A549 (cell line): ENCODE measurements at regions not wholly inside any gene's neighbourhood (a gene's known extent, or its start where the extent isn't known, plus 50 kb on each side); places are given as distances from the start of the nearest gene placed in this dataset.

Experiments
- ATAC-seq, 2 experiments: fragments of 200-7000 bp in 1 of 2; fragments of >200 bp in 1 of 2; cut with Nextera tagmentation in 1 of 2; cut with Tn5 transposase in 1 of 2; 3 replicates each; pipeline versions ENCODE4 v1.8.0 to v1.9.1; 2018 to 2020; ENCODE audit warnings: mild to moderate bottlenecking in 1 of 2, moderate library complexity in 1 of 2
- CTCF ChIA-PET: fragments of 300-600 bp; sonication (Branson Sonifier 250); formaldehyde crosslinking; extraction: SDS; loops from one replicate; lab custom pipeline; 2021; ENCODE audit warnings: antibody characterized with exemption, inconsistent platforms; lab: Yijun Ruan, JAX
- POLR2A ChIA-PET: fragments of 350-600 bp; formaldehyde crosslinking; extraction: SDS; loops from one replicate; lab custom pipeline; 2021; ENCODE audit warnings: antibody characterized with exemption, inconsistent platforms; lab: Yijun Ruan, JAX
- DNase-seq, 2 experiments: peaks; one replicate each; pipeline versions ENCODE4 v3.0.0 to v3.0.0-alpha.2; 2011 to 2016; ENCODE audit warnings: low read depth in 1 of 2, low spot score in 1 of 2
- FAIRE-seq: peaks from 2 replicates; lab custom pipeline; 2011; peaks lifted over from hg19 to GRCh38; lab: Jason Lieb, UNC
- H3K27ac ChIP-seq, 2 experiments: fragments of >200 bp; sonication (Bioruptor Twin); formaldehyde crosslinking; 3 replicates each; pipeline ENCODE4 v1.5.1; 2016 to 2017
- H3K4me1 ChIP-seq: fragments of >200 bp; sonication (Bioruptor Twin); formaldehyde crosslinking; 3 replicates; pipeline ENCODE4 v1.6.1; 2016
- H3K4me2 ChIP-seq: fragments of >200 bp; sonication (Bioruptor Twin); formaldehyde crosslinking; 3 replicates; pipeline ENCODE4 v1.6.1; 2016
- H3K4me3 ChIP-seq: fragments of >200 bp; sonication (Bioruptor Twin); formaldehyde crosslinking; 3 replicates; pipeline ENCODE4 v1.5.1; 2016
- H3K9me3 ChIP-seq: fragments of >200 bp; sonication (Bioruptor Twin); formaldehyde crosslinking; 3 replicates; pipeline ENCODE4 v1.6.1; 2016
- CBX2 ChIP-seq: fragments of 200-600 bp; sonication (generic); IDR thresholded peaks from 2 replicates; pipeline ENCODE4 v1.6.1; 2016; ENCODE audit warnings: low read depth, mild to moderate bottlenecking, borderline replicate concordance
- EHF ChIP-seq: fragments of 250-450 bp; sonication (Bioruptor Pico); IDR thresholded peaks from 2 replicates; pipeline ENCODE4 v1.5.0; 2020; ENCODE audit warnings: mild to moderate bottlenecking
- EHMT2 ChIP-seq: fragments of 200-600 bp; sonication (generic); IDR thresholded peaks from 2 replicates; pipeline ENCODE4 v1.6.1; 2016; ENCODE audit warnings: antibody characterized with exemption, low read depth, mild to moderate bottlenecking, moderate library complexity
- EP300 ChIP-seq, 2 experiments: fragments of >200 bp; sonication (Bioruptor Twin); formaldehyde crosslinking; IDR thresholded peaks; 2 replicates in 1 of 2; 3 replicates in 1 of 2; pipeline ENCODE4 v1.6.1; 2016 to 2017
- FOSL2 ChIP-seq, 2 experiments: fragments of 450-650 bp in 1 of 2; fragments of >200 bp in 1 of 2; sonication (Bioruptor Twin) in 1 of 2; formaldehyde crosslinking; IDR thresholded peaks; 2 replicates each; pipeline versions ENCODE4 v1.5.0 to v1.6.1; 2016 to 2020; ENCODE audit warnings: mild to moderate bottlenecking in 1 of 2, moderate library complexity in 1 of 2
- HDAC2 ChIP-seq: fragments of 200-600 bp; sonication (generic); IDR thresholded peaks from 2 replicates; pipeline ENCODE4 v1.6.1; 2016
- JUN ChIP-seq, 2 experiments: fragments of >200 bp; sonication (Bioruptor Twin); formaldehyde crosslinking; IDR thresholded peaks; 2 replicates in 1 of 2; 3 replicates in 1 of 2; pipeline ENCODE4 v1.6.1; 2016 to 2017
- KDM5A ChIP-seq: fragments of 200-600 bp; sonication (generic); IDR thresholded peaks from 2 replicates; pipeline ENCODE4 v1.6.1; 2016; ENCODE audit warnings: antibody characterized with exemption, mild to moderate bottlenecking
- MAFK ChIP-seq: fragments of 450-650 bp; IDR thresholded peaks from 2 replicates; pipeline ENCODE4 v1.6.1; 2014; ENCODE audit not compliant: partially characterized antibody
- PHF8 ChIP-seq: fragments of 200-600 bp; sonication (generic); IDR thresholded peaks from 2 replicates; pipeline ENCODE4 v1.6.1; 2016; ENCODE audit warnings: low read depth, mild to moderate bottlenecking, antibody characterized with exemption, moderate library complexity, borderline replicate concordance
- POLR2AphosphoS2 ChIP-seq: conservative IDR thresholded peaks from 2 replicates; pipeline ENCODE4 v1.6.1; 2012; ENCODE audit warnings: low read length, improper control_type of control experiment, inconsistent platforms
- RARB ChIP-seq: fragments of 250-450 bp; sonication (Bioruptor Pico); IDR thresholded peaks from 2 replicates; pipeline ENCODE4 v1.8.0; 2021; ENCODE audit warnings: mild to moderate bottlenecking, moderate library complexity
- RCOR1 ChIP-seq: fragments of 150-350 bp; IDR thresholded peaks from 2 replicates; pipeline ENCODE4 v1.6.1; 2014; ENCODE audit warnings: antibody characterized with exemption, low read length, low read depth
- RFX5 ChIP-seq: fragments of 450-650 bp; IDR thresholded peaks from 2 replicates; pipeline ENCODE4 v1.7.1; 2014; ENCODE audit warnings: antibody characterized with exemption, mild to moderate bottlenecking, moderate library complexity
- RNF2 ChIP-seq: fragments of 200-600 bp; sonication (generic); IDR thresholded peaks from 2 replicates; pipeline ENCODE4 v1.6.1; 2016; ENCODE audit warnings: low read depth, mild to moderate bottlenecking, antibody characterized with exemption, moderate library complexity, borderline replicate concordance
- SMC3 ChIP-seq: fragments of >200 bp; sonication (Bioruptor Twin); formaldehyde crosslinking; IDR thresholded peaks from 3 replicates; pipeline ENCODE4 v1.6.1; 2018; ENCODE audit warnings: inconsistent platforms
- TFCP2L1 ChIP-seq: fragments of 250-450 bp; sonication (Bioruptor Pico); IDR thresholded peaks from 2 replicates; pipeline ENCODE4 v1.5.0; 2021; ENCODE audit warnings: mild to moderate bottlenecking
- ZC3H11A ChIP-seq: fragments of 450-650 bp; IDR thresholded peaks from 2 replicates; pipeline ENCODE4 v1.6.1; 2014; ENCODE audit warnings: antibody characterized with exemption, mild to moderate bottlenecking
- ZSCAN20 ChIP-seq: fragments of 250-450 bp; sonication (Bioruptor Pico); IDR thresholded peaks from 2 replicates; pipeline ENCODE4 v1.8.0; 2022; ENCODE audit warnings: mild to moderate bottlenecking, moderate library complexity
- WGBS: methylation state at CpG from one replicate; pipeline ENCODE4 v1.1.6; 2017; ENCODE audit errors: missing lambda C conversion rate; 5-methylcytosine and 5-hydroxymethylcytosine counted together
- TF ChIP-seq, protein P1 (sequence below): fragments of >200 bp; sonication (Bioruptor Twin); formaldehyde crosslinking; IDR thresholded peaks from 3 replicates; pipeline ENCODE4 v1.6.1; 2016
- TF ChIP-seq, protein P2 (sequence below): IDR thresholded peaks from 2 replicates; pipeline ENCODE4 v1.6.1; 2012
- TF ChIP-seq, protein P3 (sequence below): fragments of 250-450 bp; sonication (Bioruptor Pico); IDR thresholded peaks from 2 replicates; pipeline ENCODE4 v1.5.0; 2021; ENCODE audit warnings: mild to moderate bottlenecking, moderate library complexity, borderline replicate concordance
- TF ChIP-seq, protein P4 (sequence below): fragments of 200-600 bp; sonication (generic); IDR thresholded peaks from 2 replicates; pipeline ENCODE4 v1.6.1; 2016; ENCODE audit warnings: antibody characterized with exemption, mild to moderate bottlenecking, moderate library complexity
- TF ChIP-seq, protein P5 (sequence below): IDR thresholded peaks from 2 replicates; pipeline ENCODE4 v1.6.1; 2012; ENCODE audit warnings: low read depth, borderline replicate concordance
- TF ChIP-seq, protein P6 (sequence below): IDR thresholded peaks from 2 replicates; pipeline ENCODE4 v1.6.1; 2012

DNA sequence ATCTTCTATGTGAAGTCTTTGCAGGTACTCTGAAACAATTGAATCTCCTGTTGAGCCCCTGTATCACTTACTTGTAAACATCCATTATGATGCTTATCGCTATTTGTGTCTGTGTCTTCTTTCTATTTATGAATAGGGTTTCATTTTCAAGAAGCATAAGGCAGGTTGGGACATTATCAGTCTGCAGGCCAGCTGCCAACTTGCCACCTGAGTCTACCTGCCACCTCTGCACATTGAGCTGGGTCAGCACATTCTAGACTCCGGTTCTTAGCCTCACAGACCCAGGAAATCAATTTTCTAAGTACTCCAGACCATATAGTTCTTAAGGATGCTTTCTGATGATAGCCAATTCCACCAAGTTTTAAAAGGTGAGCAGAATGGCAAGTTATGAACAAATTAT is 105.7 kb upstream of the MCTP2 start:
- 0% methylated on average over 2 of the region's 2 CpGs for WGBS
- no peak overlapping the region for H3K4me2 ChIP-seq
- no peak for ATAC-seq
- TF ChIP-seq, protein P1, sequence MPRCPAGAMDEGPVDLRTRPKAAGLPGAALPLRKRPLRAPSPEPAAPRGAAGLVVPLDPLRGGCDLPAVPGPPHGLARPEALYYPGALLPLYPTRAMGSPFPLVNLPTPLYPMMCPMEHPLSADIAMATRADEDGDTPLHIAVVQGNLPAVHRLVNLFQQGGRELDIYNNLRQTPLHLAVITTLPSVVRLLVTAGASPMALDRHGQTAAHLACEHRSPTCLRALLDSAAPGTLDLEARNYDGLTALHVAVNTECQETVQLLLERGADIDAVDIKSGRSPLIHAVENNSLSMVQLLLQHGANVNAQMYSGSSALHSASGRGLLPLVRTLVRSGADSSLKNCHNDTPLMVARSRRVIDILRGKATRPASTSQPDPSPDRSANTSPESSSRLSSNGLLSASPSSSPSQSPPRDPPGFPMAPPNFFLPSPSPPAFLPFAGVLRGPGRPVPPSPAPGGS = no peak
- TF ChIP-seq TFCP2L1 (no peak), ZC3H11A (no peak), MAFK (peak; percentile 57)
- TF ChIP-seq, all 56 proteins: peak for 1
- ChIA-PET CTCF (no interaction called here), POLR2A (no interaction called here)
- FAIRE-seq = no peak
- Histone ChIP-seq H3K4me1 (no peaks in the 10 kb centered on the region), H3K9me3 (no peaks in the 10 kb centered on the region), H3K4me3 (no peak overlapping the region), H3K27ac (no peak overlapping the region)
- no peak for DNase-seq

DNA sequence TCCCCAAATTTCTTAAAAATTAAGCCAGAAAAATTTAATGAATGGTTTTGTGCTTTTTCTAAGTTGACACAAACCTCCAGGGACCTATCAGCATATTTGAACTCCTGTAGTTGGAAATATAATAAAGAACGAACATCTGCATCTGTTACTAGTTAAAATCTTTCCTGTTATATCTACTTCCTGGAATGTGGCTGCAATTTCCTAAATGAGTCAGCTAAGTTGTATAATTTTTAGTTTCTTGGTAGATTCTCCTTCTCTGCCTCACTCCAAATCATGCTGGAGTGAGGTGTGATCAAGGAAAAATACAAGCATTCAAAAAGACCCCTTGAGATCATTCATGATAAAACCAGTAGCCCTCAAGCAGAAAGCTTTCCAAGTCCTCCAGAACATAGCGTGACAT is 106.2 kb upstream of the MCTP2 start:
- TF ChIP-seq HDAC2 = no peak
- TF ChIP-seq, protein P2, sequence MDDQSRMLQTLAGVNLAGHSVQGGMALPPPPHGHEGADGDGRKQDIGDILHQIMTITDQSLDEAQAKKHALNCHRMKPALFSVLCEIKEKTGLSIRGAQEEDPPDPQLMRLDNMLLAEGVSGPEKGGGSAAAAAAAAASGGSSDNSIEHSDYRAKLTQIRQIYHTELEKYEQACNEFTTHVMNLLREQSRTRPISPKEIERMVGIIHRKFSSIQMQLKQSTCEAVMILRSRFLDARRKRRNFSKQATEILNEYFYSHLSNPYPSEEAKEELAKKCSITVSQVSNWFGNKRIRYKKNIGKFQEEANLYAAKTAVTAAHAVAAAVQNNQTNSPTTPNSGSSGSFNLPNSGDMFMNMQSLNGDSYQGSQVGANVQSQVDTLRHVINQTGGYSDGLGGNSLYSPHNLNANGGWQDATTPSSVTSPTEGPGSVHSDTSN = no peak
- no peak for TF ChIP-seq JUN (IDR thresholded peaks at IDR 0.05)
- TF ChIP-seq RARB = no peak
- Histone ChIP-seq H3K9me3 (no peaks in the 10 kb centered on the region), H3K27ac (no peak overlapping the region), H3K4me1 (no peaks in the 10 kb centered on the region), H3K4me3 (no peak overlapping the region), H3K4me2 (no peak overlapping the region)
- no peak for FAIRE-seq
- ChIA-PET POLR2A (no interaction called here), CTCF (no interaction called here)
- 1% methylated on average over 2 of the region's 2 CpGs for WGBS
- DNase-seq = no peak
- no peak for ATAC-seq

DNA sequence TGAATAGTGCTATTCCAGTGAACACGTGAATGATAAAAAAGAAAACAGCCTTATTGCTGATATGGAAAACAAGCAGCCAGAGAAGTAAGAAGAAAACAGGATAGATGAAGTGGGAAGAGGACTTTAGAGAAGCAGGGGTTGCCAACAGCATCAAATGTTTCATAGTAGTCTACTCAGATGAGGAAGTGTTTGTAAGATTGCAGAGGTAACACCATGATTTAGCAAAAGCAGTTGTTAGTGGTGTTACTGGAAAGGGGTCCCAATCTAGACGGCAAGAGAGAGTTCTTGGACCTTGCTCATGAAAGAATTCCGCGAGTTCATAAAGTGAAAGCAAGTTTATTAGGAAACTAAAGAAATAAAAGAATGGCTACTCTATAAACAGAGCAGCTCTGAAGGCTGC is 108.8 kb upstream of the MCTP2 start:
- ATAC-seq = no peak
- Histone ChIP-seq H3K4me2 (no peak overlapping the region), H3K4me3 (no peak overlapping the region), H3K9me3 (no peaks in the 10 kb centered on the region), H3K4me1 (no peaks in the 10 kb centered on the region), H3K27ac (no peak overlapping the region)
- FAIRE-seq = no peak
- POLR2A ChIA-PET = no interaction called here
- TF ChIP-seq ZSCAN20 (CRISPR knock-in tag) = no peak
- no peak for TF ChIP-seq CBX2
- TF ChIP-seq JUN (IDR thresholded peaks at IDR 0.05) = no peak
- no peak for TF ChIP-seq SMC3
- no peak for TF ChIP-seq RNF2
- no peak for TF ChIP-seq POLR2AphosphoS2
- no peak for TF ChIP-seq KDM5A
- no peak for TF ChIP-seq HDAC2
- no peak for TF ChIP-seq PHF8
- TF ChIP-seq RFX5 = no peak
- TF ChIP-seq, protein P3, sequence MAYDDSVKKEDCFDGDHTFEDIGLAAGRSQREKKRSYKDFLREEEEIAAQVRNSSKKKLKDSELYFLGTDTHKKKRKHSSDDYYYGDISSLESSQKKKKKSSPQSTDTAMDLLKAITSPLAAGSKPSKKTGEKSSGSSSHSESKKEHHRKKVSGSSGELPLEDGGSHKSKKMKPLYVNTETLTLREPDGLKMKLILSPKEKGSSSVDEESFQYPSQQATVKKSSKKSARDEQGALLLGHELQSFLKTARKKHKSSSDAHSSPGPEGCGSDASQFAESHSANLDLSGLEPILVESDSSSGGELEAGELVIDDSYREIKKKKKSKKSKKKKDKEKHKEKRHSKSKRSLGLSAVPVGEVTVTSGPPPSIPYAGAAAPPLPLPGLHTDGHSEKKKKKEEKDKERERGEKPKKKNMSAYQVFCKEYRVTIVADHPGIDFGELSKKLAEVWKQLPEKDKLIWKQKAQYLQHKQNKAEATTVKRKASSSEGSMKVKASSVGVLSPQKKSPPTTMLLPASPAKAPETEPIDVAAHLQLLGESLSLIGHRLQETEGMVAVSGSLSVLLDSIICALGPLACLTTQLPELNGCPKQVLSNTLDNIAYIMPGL (CRISPR knock-in tag) = no peak
- no peak for TF ChIP-seq EHF
- TF ChIP-seq, protein P4, sequence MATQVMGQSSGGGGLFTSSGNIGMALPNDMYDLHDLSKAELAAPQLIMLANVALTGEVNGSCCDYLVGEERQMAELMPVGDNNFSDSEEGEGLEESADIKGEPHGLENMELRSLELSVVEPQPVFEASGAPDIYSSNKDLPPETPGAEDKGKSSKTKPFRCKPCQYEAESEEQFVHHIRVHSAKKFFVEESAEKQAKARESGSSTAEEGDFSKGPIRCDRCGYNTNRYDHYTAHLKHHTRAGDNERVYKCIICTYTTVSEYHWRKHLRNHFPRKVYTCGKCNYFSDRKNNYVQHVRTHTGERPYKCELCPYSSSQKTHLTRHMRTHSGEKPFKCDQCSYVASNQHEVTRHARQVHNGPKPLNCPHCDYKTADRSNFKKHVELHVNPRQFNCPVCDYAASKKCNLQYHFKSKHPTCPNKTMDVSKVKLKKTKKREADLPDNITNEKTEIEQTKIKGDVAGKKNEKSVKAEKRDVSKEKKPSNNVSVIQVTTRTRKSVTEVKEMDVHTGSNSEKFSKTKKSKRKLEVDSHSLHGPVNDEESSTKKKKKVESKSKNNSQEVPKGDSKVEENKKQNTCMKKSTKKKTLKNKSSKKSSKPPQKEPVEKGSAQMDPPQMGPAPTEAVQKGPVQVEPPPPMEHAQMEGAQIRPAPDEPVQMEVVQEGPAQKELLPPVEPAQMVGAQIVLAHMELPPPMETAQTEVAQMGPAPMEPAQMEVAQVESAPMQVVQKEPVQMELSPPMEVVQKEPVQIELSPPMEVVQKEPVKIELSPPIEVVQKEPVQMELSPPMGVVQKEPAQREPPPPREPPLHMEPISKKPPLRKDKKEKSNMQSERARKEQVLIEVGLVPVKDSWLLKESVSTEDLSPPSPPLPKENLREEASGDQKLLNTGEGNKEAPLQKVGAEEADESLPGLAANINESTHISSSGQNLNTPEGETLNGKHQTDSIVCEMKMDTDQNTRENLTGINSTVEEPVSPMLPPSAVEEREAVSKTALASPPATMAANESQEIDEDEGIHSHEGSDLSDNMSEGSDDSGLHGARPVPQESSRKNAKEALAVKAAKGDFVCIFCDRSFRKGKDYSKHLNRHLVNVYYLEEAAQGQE = no peak
- TF ChIP-seq, protein P5, sequence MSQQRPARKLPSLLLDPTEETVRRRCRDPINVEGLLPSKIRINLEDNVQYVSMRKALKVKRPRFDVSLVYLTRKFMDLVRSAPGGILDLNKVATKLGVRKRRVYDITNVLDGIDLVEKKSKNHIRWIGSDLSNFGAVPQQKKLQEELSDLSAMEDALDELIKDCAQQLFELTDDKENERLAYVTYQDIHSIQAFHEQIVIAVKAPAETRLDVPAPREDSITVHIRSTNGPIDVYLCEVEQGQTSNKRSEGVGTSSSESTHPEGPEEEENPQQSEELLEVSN = no peak
- TF ChIP-seq FOSL2 (IDR thresholded peaks at IDR 0.05) = no peak
- TF ChIP-seq FOSL2 (CRISPR knock-in tag; IDR thresholded peaks at IDR 0.05) = no peak
- TF ChIP-seq EHMT2 = no peak
- TF ChIP-seq EP300 (IDR thresholded peaks at IDR 0.05) = no peak
- TF ChIP-seq, protein P6, sequence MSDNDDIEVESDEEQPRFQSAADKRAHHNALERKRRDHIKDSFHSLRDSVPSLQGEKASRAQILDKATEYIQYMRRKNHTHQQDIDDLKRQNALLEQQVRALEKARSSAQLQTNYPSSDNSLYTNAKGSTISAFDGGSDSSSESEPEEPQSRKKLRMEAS = no peak
- TF ChIP-seq RCOR1 = no peak
- CTCF ChIA-PET = interaction anchor here (0.9 kb wide), 1 partner anchor 1093 kb away, joined by 3 read pairs; no protein-coding TSS in a partner anchor
- WGBS = 51% methylated on average over 4 of the region's 4 CpGs
- DNase-seq = no peak
